HUES48 (cell line): ENCODE measurements at regions not wholly inside any gene's neighbourhood (a gene's known extent, or its start where the extent isn't known, plus 50 kb on each side); places are given as distances from the start of the nearest gene placed in this dataset.
"Not testable (repeated sequence)": the region's sequence is repeated elsewhere in the genome, so short reads cannot be mapped to it uniquely, and the experiment has no call there.

Source experiments
- H3K27ac ChIP-seq: one replicate; pipeline ENCODE4 v1.7.0; 2013; ENCODE audit warnings: low read depth, low read length, inconsistent platforms
- H3K27me3 ChIP-seq: 2 replicates; pipeline ENCODE4 v1.6.1; 2013; ENCODE audit warnings: mild to moderate bottlenecking, low read length; ENCODE audit not compliant: control insufficient read depth, insufficient read depth
- H3K36me3 ChIP-seq: 2 replicates; pipeline ENCODE4 v1.6.1; 2013; ENCODE audit warnings: low read length; ENCODE audit not compliant: control insufficient read depth, insufficient read depth
- H3K4me1 ChIP-seq: 2 replicates; pipeline ENCODE4 v1.6.1; 2013; ENCODE audit warnings: mild to moderate bottlenecking, low read length; ENCODE audit not compliant: control insufficient read depth, insufficient read depth
- H3K4me3 ChIP-seq: 2 replicates; pipeline ENCODE4 v1.5.1; 2013; ENCODE audit warnings: mild to moderate bottlenecking, low read depth, low read length
- H3K9ac ChIP-seq: 2 replicates; pipeline ENCODE4 v1.6.1; 2013; ENCODE audit warnings: mild to moderate bottlenecking, low read depth, low read length, moderate library complexity
- H3K9me3 ChIP-seq: 2 replicates; pipeline ENCODE4 v1.6.1; 2013; ENCODE audit warnings: low read length; ENCODE audit not compliant: control insufficient read depth, insufficient read depth

GRCh38 chr2:228432116-228432515, 250.6 kb upstream of the SPHKAP start:
- H3K9ac ChIP-seq = no peak overlapping the region
- peaks cover 2% of the 10 kb centered on the region; the same call in 1 of the 2 replicates for H3K9me3 ChIP-seq
- H3K4me1 ChIP-seq = no peaks in the 10 kb centered on the region
- no peak overlapping the region for H3K27ac ChIP-seq
- no peaks in the 10 kb centered on the region for H3K27me3 ChIP-seq
- H3K36me3 ChIP-seq = no peaks in the 10 kb centered on the region
- no peak overlapping the region for H3K4me3 ChIP-seq

GRCh38 chr2:228430986-228431385, 249.5 kb upstream of the SPHKAP start:
- Histone ChIP-seq H3K27ac (no peak overlapping the region), H3K9ac (no peak overlapping the region), H3K36me3 (no peaks in the 10 kb centered on the region), H3K4me1 (0 out of 2 replicates have a peak, but pooled peaks cover 4% of the 10 kb centered on the region), H3K4me3 (no peak overlapping the region), H3K27me3 (no peaks in the 10 kb centered on the region), H3K9me3 (peaks cover 2% of the 10 kb centered on the region; the same call in 1 of the 2 replicates)

- Histone ChIP-seq H3K36me3 (no peaks in the 10 kb centered on the region), H3K9me3 (peaks cover 2% of the 10 kb centered on the region; the same call in 1 of the 2 replicates), H3K27me3 (no peaks in the 10 kb centered on the region), H3K27ac (no peak overlapping the region), H3K4me1 (0 out of 2 replicates have a peak, but pooled peaks cover 5% of the 10 kb centered on the region), H3K4me3 (no peak overlapping the region), H3K9ac (no peak overlapping the region)
Observed at GRCh38 chr2:228426502-228427216, 245.2 kb upstream of the SPHKAP start.

- H3K9ac ChIP-seq, H3K36me3 ChIP-seq, H3K4me1 ChIP-seq, H3K27ac ChIP-seq, H3K4me3 ChIP-seq, H3K9me3 ChIP-seq, H3K27me3 ChIP-seq: not testable (repeated sequence)
Observed at GRCh38 chr2:228425411-228426060, 244.0 kb upstream of the SPHKAP start.

DNA sequence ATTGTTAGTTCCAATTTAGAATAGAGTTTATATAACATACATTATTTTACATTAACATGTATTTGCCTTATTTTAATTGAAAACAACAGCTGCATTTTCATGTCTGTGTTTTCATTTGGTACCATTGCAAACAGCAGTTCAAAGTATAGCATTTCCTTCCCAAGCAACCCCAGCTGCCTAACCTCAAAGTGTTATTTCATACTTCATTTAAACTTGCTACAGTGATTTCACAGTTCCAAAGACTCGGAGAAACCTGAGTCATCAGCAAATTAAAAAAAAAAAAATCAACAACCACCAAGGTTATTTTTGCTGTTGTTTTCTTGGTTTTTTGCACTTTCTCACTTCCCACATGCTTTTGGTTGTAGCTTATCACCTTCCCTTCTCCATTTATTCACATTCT, 236.5 kb upstream of the SPHKAP start:
- Histone ChIP-seq H3K4me1 (no peaks in the 10 kb centered on the region), H3K4me3 (no peak overlapping the region), H3K9ac (no peak overlapping the region), H3K27me3 (no peaks in the 10 kb centered on the region), H3K27ac (no peak overlapping the region), H3K9me3 (peaks cover 3% of the 10 kb centered on the region; the same call in 1 of the 2 replicates), H3K36me3 (no peaks in the 10 kb centered on the region)

DNA sequence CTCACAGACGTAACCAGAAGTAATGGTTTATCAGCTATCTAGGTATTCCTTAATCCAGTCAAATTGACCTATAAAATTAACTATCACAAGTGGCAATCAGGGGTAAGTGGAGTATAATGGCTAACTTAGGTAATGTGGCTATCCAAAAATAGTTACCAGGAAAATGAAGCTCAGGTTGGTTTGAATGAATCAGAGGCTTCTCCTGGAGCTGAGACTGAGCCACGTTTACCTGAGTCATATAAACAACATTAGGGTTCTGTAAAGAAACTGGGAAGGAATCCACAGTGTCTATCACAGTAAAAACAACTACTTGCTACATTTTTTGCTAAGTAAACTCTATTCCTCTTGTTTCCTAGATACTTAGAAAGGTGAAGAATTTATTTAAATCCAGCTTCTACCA, 236.0 kb upstream of the SPHKAP start:
- no peaks in the 10 kb centered on the region for H3K4me1 ChIP-seq
- H3K27ac ChIP-seq = no peak overlapping the region
- no peaks in the 10 kb centered on the region for H3K27me3 ChIP-seq
- H3K4me3 ChIP-seq = no peak overlapping the region
- H3K36me3 ChIP-seq = no peaks in the 10 kb centered on the region
- H3K9me3 ChIP-seq = peaks cover 3% of the 10 kb centered on the region; the same call in 1 of the 2 replicates
- H3K9ac ChIP-seq = no peak overlapping the region

DNA sequence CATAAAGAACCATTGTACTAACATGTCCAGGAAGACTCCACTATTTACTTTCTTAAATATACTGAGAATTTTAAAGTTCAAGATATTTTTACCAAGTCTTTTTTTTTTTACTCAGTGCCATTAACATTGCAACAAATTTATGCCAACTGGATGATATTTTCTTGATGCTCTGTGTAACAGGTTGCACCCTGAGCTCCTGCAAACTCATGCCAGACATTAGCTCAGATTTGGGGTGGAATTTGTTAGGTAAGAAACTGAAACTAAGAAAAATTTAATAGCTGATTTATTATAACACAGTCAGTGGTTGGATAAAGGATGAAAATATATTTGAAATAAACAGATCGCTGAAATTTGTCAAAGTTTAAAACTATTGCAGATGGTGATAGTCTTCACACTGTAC, 228.6 kb upstream of the SPHKAP start:
- Histone ChIP-seq H3K27me3 (no peaks in the 10 kb centered on the region), H3K4me1 (no peaks in the 10 kb centered on the region), H3K9ac (no peak overlapping the region), H3K27ac (no peak overlapping the region), H3K4me3 (no peak overlapping the region), H3K36me3 (no peaks in the 10 kb centered on the region), H3K9me3 (no peaks in the 10 kb centered on the region)

- no peak overlapping the region for H3K9ac ChIP-seq
- H3K4me1 ChIP-seq = no peaks in the 10 kb centered on the region
- H3K36me3 ChIP-seq = no peaks in the 10 kb centered on the region
- H3K27ac ChIP-seq = no peak overlapping the region
- H3K9me3 ChIP-seq = no peaks in the 10 kb centered on the region
- no peaks in the 10 kb centered on the region for H3K27me3 ChIP-seq
- H3K4me3 ChIP-seq = no peak overlapping the region
Observed at GRCh38 chr2:228409493-228409892, 228.0 kb upstream of the SPHKAP start.

GRCh38 chr2:228408529-228409227, 227.2 kb upstream of the SPHKAP start:
- Histone ChIP-seq H3K36me3 (no peaks in the 10 kb centered on the region), H3K9me3 (no peaks in the 10 kb centered on the region), H3K9ac (no peak overlapping the region), H3K27me3 (no peaks in the 10 kb centered on the region), H3K4me1 (no peaks in the 10 kb centered on the region), H3K27ac (no peak overlapping the region), H3K4me3 (no peak overlapping the region)

DNA sequence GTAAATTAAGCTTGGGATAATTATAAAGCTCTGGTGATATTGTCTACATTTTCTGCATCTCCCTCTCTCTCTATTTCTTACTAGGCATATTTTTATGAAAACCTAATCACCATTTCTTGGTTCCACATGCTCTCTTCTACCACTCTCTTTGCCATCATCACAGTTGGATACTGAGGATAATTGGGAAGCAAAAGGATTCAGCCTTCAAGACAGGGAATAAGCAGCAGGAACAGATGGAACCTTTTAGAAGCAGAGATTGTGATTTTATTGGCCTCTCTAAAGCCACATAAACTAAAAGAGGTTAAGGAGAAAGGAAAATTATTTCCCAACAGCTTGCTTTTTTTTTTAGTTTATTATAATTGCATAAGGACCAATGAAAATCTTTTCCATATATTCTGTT, 226.3 kb upstream of the SPHKAP start:
- H3K27me3 ChIP-seq = no peaks in the 10 kb centered on the region
- H3K4me1 ChIP-seq = no peaks in the 10 kb centered on the region
- H3K9ac ChIP-seq = no peak overlapping the region
- H3K36me3 ChIP-seq = no peaks in the 10 kb centered on the region
- no peaks in the 10 kb centered on the region for H3K9me3 ChIP-seq
- no peak overlapping the region for H3K4me3 ChIP-seq
- H3K27ac ChIP-seq = no peak overlapping the region
